ENCODE measurements at regions not wholly inside any gene's neighbourhood (a gene's known extent, or its start where the extent isn't known, plus 50 kb on each side); places are given as distances from the start of the nearest gene placed in this dataset.
"Not testable (repeated sequence)": the region's sequence is repeated elsewhere in the genome, so short reads cannot be mapped to it uniquely, and the experiment has no call there.

DNA sequence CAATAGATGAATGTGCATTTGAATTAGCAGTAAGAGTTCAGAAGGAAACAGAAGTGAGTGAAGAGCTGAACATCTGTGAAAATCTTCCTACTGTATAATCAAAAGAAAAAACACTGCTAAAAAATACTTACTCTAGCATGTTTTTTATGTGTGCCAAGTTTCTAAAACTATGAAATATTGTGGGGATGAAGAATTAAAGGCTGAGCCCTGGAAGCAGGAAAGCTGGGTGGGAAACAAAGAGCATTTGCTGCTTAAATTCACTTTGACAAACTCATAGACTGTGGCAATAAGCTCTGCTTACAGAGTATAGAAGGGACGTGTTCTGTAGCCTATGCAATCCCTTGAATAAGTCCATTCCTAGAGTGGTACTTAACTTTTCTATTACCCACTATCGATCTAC, 261.7 kb downstream of the ANKRD50 start:
- H3K27ac ChIP-seq, result no peak overlapping the region
- TF ChIP-seq, protein P1, sequence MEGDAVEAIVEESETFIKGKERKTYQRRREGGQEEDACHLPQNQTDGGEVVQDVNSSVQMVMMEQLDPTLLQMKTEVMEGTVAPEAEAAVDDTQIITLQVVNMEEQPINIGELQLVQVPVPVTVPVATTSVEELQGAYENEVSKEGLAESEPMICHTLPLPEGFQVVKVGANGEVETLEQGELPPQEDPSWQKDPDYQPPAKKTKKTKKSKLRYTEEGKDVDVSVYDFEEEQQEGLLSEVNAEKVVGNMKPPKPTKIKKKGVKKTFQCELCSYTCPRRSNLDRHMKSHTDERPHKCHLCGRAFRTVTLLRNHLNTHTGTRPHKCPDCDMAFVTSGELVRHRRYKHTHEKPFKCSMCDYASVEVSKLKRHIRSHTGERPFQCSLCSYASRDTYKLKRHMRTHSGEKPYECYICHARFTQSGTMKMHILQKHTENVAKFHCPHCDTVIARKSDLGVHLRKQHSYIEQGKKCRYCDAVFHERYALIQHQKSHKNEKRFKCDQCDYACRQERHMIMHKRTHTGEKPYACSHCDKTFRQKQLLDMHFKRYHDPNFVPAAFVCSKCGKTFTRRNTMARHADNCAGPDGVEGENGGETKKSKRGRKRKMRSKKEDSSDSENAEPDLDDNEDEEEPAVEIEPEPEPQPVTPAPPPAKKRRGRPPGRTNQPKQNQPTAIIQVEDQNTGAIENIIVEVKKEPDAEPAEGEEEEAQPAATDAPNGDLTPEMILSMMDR (conservative IDR thresholded peaks at IDR 0.05), result no peak

DNA sequence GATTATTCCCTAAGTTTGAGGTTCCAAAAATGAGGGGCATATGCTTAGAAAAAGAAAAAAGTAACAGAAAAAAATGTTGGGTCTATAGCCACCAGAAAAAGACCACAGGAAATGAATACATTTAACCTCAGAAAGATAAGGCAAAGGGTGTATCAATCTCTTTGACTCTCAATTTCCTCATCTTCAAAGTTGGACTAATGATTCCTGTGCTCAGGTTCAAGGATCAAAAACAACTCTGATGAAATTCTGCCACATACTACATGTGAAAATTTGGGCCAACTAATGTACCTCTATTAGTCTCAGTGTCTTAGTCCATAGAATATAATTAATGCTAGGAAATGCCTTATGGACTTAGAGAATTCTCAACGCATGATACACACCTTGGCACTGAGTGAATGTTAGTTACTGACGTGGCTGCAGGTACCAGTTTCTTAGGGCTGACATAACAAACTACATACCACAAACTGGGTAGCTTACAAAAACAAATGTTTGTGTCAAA, 257.7 kb downstream of the ANKRD50 start:
- TF ChIP-seq, protein P1 (conservative IDR thresholded peaks at IDR 0.05), result no peak
- H3K27ac ChIP-seq, result no peak overlapping the region

DNA sequence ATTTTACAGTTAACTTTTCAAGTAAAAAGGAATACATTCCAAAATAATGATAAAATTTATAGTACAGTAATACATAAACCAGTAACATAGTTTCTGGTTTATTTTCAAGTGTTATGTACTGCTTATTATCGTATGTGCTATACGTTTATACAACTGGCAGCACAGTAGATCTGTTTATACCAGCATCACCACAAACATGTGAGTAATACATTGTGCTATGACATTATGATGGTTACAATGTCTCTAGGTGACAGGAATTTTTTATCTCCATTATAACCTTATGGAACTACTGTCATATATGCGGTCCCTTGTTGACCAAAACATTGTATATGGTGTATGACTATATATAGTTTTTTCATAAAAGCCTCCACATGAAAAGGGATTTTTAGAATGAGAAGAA, 256.9 kb downstream of the ANKRD50 start:
- no peak overlapping the region for H3K27ac ChIP-seq
- TF ChIP-seq, protein P1 (conservative IDR thresholded peaks at IDR 0.05), result no peak

DNA sequence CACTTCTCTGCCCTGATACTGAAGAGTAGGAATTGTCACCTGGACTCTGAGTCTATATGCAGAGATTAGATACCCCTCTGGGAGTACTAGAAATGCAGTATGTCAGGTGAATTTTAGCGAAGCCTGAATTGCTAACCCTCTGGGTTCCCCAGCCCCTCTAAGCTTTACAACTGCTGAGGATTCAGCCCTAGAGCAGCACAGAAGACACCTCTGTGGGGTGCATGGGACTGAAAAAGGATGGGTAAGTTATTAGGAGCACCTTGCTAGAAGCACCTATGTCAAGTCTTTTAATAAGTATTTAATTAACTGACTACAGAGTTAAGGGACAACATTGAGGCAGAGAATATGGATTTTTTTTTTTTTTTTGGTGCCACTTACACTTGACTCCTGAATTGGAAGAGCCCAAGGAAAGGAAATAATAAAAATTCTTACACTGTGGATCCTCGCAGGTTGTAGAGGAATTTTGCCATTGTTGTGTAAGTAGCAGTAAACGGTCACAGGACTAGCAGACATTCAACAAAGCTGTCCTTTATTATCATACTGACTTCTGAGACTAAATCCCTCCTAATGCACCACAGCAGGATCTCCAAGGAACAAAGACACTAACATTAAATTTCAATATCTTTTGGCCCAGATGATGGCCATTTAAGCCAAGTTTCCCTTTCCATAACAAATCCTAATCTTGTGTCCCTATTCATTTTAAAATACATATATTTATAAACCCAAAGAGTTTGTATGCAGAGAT, 253.2 kb downstream of the ANKRD50 start:
- H3K27ac ChIP-seq, result no peak overlapping the region
- TF ChIP-seq, protein P1 (conservative IDR thresholded peaks at IDR 0.05), result no peak

DNA sequence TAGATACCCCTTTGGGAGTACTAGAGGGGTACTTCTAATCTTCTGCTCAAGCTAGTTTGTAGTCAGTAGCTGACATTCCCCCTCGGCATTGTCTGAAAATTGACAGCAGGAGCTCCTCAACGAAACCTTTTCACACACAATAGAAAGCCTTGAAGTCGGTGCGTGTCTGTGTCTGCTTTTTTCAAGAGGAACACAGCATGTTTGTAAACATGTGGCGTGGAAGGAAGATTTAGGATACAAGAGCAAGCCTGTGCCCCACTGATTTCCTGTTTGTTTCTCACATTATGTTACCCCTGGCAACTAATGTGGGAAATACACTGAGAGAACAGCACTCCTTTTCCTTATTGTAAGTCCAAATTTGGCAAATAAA, 252.6 kb downstream of the ANKRD50 start:
- no peak overlapping the region for H3K27ac ChIP-seq
- TF ChIP-seq, protein P1 (conservative IDR thresholded peaks at IDR 0.05), result no peak

DNA sequence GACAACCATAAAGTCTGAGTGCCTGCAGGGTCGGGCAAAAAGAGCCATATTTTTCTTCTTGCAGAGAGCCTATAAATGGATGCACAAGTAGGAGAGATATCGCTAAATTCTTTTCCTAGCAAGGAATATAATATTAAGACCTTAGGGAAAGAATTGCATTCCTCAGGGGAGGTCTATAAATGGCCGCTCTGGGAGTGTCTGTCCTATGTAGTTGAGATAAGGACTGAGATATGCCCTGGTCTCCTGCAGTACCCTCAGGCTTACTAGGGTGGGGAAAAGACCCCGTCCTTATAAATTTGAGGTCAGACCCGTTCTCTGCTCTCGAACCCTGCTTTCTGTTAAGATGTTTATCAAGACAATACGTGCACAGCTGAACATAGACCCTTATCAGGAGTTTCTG, 250.9 kb downstream of the ANKRD50 start:
- not testable (repeated sequence) for H3K27ac ChIP-seq

DNA sequence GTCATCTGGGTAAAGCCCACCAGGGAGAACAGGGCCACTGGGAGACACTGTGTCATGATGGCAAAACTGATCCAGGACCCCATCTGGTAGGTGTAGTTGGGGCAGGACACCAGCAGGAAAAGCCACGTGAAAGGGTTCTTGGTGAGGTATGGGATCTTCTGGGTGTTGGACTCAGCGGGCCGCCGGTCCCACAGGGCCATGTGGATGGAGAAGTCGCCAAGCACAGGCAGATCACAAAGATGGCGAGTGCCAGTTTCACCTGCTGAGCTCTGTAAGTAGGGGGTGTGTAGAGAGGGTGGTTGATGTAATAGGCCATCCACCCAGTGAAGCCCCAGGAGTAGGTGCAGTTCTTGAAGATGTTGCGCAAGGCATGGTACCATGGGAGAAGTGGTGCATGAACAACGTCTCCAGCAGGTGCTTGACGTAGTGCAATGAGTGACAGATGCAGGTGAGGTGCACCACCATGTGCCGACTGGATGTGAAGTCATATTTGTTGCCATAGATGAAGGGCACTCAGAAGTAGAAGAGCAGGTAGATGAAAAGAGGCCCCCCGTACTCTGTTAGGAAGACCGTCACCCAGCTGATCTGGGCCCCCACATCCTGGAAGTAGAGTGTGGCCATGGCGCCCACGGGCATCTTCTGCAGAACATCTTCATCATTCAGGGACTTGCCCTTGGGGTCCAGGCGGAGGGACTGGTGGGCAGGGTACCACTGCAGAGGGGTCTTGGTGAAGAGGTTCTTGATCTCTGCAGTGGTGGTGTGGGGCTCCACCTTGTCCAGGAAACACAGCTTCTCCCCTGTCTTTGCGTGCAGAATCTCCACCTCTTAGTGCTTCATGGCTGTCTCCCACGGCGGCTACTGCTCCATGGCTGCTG, 249.3 kb downstream of the ANKRD50 start:
- H3K27ac ChIP-seq, result no peak overlapping the region
- TF ChIP-seq, protein P1 (conservative IDR thresholded peaks at IDR 0.05), result no peak
